ENCODE measurements at regions not wholly inside any gene's neighbourhood (a gene's known extent, or its start where the extent isn't known, plus 50 kb on each side); places are given as distances from the start of the nearest gene placed in this dataset.

GRCh38 chr18:6465281-6465680 is 50.6 kb upstream of the L3MBTL4 start:
- no peak for DNase-seq (ENCODE audit: extremely low spot score)
- no peak for TF ChIP-seq ZNF384 (IDR thresholded peaks at IDR 0.05)
- TF ChIP-seq BHLHE40 (IDR thresholded peaks at IDR 0.05; ENCODE audit: borderline replicate concordance), result no peak
- TF ChIP-seq SP1 (IDR thresholded peaks at IDR 0.05), result no peak
- no peak for TF ChIP-seq SUZ12 (IDR thresholded peaks at IDR 0.05)
- no peak for TF ChIP-seq FOXK2 (IDR thresholded peaks at IDR 0.05)
- no peak for TF ChIP-seq FOXM1 (IDR thresholded peaks at IDR 0.05; ENCODE audit: borderline replicate concordance)
- no peak for TF ChIP-seq CTBP1 (IDR thresholded peaks at IDR 0.05; ENCODE audit: borderline replicate concordance)
- TF ChIP-seq ELF4 (IDR thresholded peaks at IDR 0.05), result no peak
- no peak for TF ChIP-seq NFRKB (IDR thresholded peaks at IDR 0.05)
- no peak for TF ChIP-seq TARDBP (IDR thresholded peaks at IDR 0.05)
- TF ChIP-seq PKNOX1 (IDR thresholded peaks at IDR 0.05), result no peak
- no peak for TF ChIP-seq ARNT (IDR thresholded peaks at IDR 0.05)
- TF ChIP-seq L3MBTL2 (conservative IDR thresholded peaks at IDR 0.05), result no peak
- no peak for TF ChIP-seq LEF1 (IDR thresholded peaks at IDR 0.05; ENCODE audit: borderline replicate concordance)
- no peak for TF ChIP-seq HDGF (IDR thresholded peaks at IDR 0.05; ENCODE audit: borderline replicate concordance)
- no peak for TF ChIP-seq FOXA1 (IDR thresholded peaks at IDR 0.05)
- POLR2A ChIA-PET, result no interaction called here
- CTCF ChIA-PET, result no interaction called here

GRCh38 chr18:6476190-6476589 is 61.5 kb upstream of the L3MBTL4 start:
- no peak for DNase-seq (ENCODE audit: extremely low spot score)
- ChIA-PET CTCF (no interaction called here), POLR2A (no interaction called here)
- no peak for TF ChIP-seq CTBP1 (IDR thresholded peaks at IDR 0.05; ENCODE audit: borderline replicate concordance)
- TF ChIP-seq HDGF (IDR thresholded peaks at IDR 0.05; ENCODE audit: borderline replicate concordance), result no peak
- TF ChIP-seq FOXK2 (IDR thresholded peaks at IDR 0.05), result no peak
- TF ChIP-seq L3MBTL2 (conservative IDR thresholded peaks at IDR 0.05), result no peak
- no peak for TF ChIP-seq FOXM1 (IDR thresholded peaks at IDR 0.05; ENCODE audit: borderline replicate concordance)
- no peak for TF ChIP-seq FOXA1 (IDR thresholded peaks at IDR 0.05)
- no peak for TF ChIP-seq SUZ12 (IDR thresholded peaks at IDR 0.05)
- no peak for TF ChIP-seq PKNOX1 (IDR thresholded peaks at IDR 0.05)
- TF ChIP-seq LEF1 (IDR thresholded peaks at IDR 0.05; ENCODE audit: borderline replicate concordance), result no peak
- TF ChIP-seq ZNF384 (IDR thresholded peaks at IDR 0.05), result no peak
- no peak for TF ChIP-seq BHLHE40 (IDR thresholded peaks at IDR 0.05; ENCODE audit: borderline replicate concordance)
- TF ChIP-seq TARDBP (IDR thresholded peaks at IDR 0.05), result no peak
- no peak for TF ChIP-seq ELF4 (IDR thresholded peaks at IDR 0.05)
- TF ChIP-seq ARNT (IDR thresholded peaks at IDR 0.05), result no peak
- no peak for TF ChIP-seq NFRKB (IDR thresholded peaks at IDR 0.05)
- no peak for TF ChIP-seq SP1 (IDR thresholded peaks at IDR 0.05)

GRCh38 chr18:6476880-6477279 is 62.2 kb upstream of the L3MBTL4 start:
- POLR2A ChIA-PET, result no interaction called here
- CTCF ChIA-PET, result no interaction called here
- no peak for DNase-seq (ENCODE audit: extremely low spot score)
- TF ChIP-seq FOXM1 (IDR thresholded peaks at IDR 0.05; ENCODE audit: borderline replicate concordance) (no peak), NFRKB (IDR thresholded peaks at IDR 0.05) (no peak), HDGF (IDR thresholded peaks at IDR 0.05; ENCODE audit: borderline replicate concordance) (no peak), LEF1 (IDR thresholded peaks at IDR 0.05; ENCODE audit: borderline replicate concordance) (no peak), SP1 (IDR thresholded peaks at IDR 0.05) (no peak), BHLHE40 (IDR thresholded peaks at IDR 0.05; ENCODE audit: borderline replicate concordance) (no peak), FOXK2 (IDR thresholded peaks at IDR 0.05) (no peak), TARDBP (IDR thresholded peaks at IDR 0.05) (no peak), CTBP1 (IDR thresholded peaks at IDR 0.05; ENCODE audit: borderline replicate concordance) (no peak), ZNF384 (IDR thresholded peaks at IDR 0.05) (no peak), ARNT (IDR thresholded peaks at IDR 0.05) (no peak)

- no peak for DNase-seq (ENCODE audit: extremely low spot score)
- TF ChIP-seq BHLHE40 (IDR thresholded peaks at IDR 0.05; ENCODE audit: borderline replicate concordance) (no peak), LEF1 (IDR thresholded peaks at IDR 0.05; ENCODE audit: borderline replicate concordance) (no peak), FOXK2 (IDR thresholded peaks at IDR 0.05) (no peak), SUZ12 (IDR thresholded peaks at IDR 0.05) (no peak), CTBP1 (IDR thresholded peaks at IDR 0.05; ENCODE audit: borderline replicate concordance) (no peak), NFRKB (IDR thresholded peaks at IDR 0.05) (no peak), PKNOX1 (IDR thresholded peaks at IDR 0.05) (no peak), L3MBTL2 (conservative IDR thresholded peaks at IDR 0.05) (no peak), SP1 (IDR thresholded peaks at IDR 0.05) (no peak), ZNF384 (IDR thresholded peaks at IDR 0.05) (no peak), TARDBP (IDR thresholded peaks at IDR 0.05) (no peak), ARNT (IDR thresholded peaks at IDR 0.05) (no peak), FOXM1 (IDR thresholded peaks at IDR 0.05; ENCODE audit: borderline replicate concordance) (no peak), HDGF (IDR thresholded peaks at IDR 0.05; ENCODE audit: borderline replicate concordance) (no peak)
- ChIA-PET POLR2A (no interaction called here), CTCF (no interaction called here)
Measured at GRCh38 chr18:6478121-6478520, 63.4 kb upstream of the L3MBTL4 start.

GRCh38 chr18:6479699-6480098 is 65.0 kb upstream of the L3MBTL4 start:
- no peak for DNase-seq (ENCODE audit: extremely low spot score)
- CTCF ChIA-PET, result no interaction called here
- POLR2A ChIA-PET, result no interaction called here
- TF ChIP-seq ARNT (IDR thresholded peaks at IDR 0.05) (no peak), PKNOX1 (IDR thresholded peaks at IDR 0.05) (no peak), SUZ12 (IDR thresholded peaks at IDR 0.05) (no peak), BHLHE40 (IDR thresholded peaks at IDR 0.05; ENCODE audit: borderline replicate concordance) (no peak), TARDBP (IDR thresholded peaks at IDR 0.05) (no peak), CTBP1 (IDR thresholded peaks at IDR 0.05; ENCODE audit: borderline replicate concordance) (no peak), NFRKB (IDR thresholded peaks at IDR 0.05) (no peak), FOXA1 (IDR thresholded peaks at IDR 0.05) (no peak), L3MBTL2 (conservative IDR thresholded peaks at IDR 0.05) (no peak), HDGF (IDR thresholded peaks at IDR 0.05; ENCODE audit: borderline replicate concordance) (no peak), FOXM1 (IDR thresholded peaks at IDR 0.05; ENCODE audit: borderline replicate concordance) (no peak), ZNF384 (IDR thresholded peaks at IDR 0.05) (no peak)

Measured in HEK293T (cell line).